ENCODE measurements at regions not wholly inside any gene's neighbourhood (a gene's known extent, or its start where the extent isn't known, plus 50 kb on each side); places are given as distances from the start of the nearest gene placed in this dataset.

DNA sequence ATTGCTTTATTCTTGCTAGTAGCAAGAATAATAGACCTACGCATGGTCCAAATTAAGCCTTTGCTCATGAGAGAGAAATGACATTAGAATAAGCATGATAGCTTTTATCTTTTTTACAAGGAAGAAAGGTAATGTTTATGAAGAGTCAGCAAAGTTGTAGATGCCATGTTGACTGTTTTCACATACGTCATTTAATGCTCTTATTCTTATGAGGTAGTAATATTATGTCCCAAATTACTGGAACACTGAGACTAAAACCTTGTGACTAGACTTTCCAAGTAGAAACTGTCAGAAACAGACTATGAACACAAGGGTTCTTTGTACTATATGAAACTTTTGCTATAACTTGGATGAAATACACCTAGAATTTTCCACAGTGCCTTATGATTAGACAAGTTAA is 552.8 kb upstream of the SLC8A1 start:
- TF ChIP-seq ZNF274 (IDR thresholded peaks at IDR 0.05; ENCODE audit: low read depth, low read length) (no peak), YY1 (IDR thresholded peaks at IDR 0.05; ENCODE audit: insufficient read depth, insufficient read length) (no peak), SUZ12 (IDR thresholded peaks at IDR 0.05; ENCODE audit: extremely low read depth, insufficient read depth, insufficient read length) (no peak)

Data from NT2/D1 (cell line).